Breast epithelium (tissue), 4 donors: ENCODE measurements at regions not wholly inside any gene's neighbourhood (a gene's known extent, or its start where the extent isn't known, plus 50 kb on each side); places are given as distances from the start of the nearest gene placed in this dataset.
A peak's percentile ranks its signal among the peaks of the same experiment; 100 is the strongest.

Experiments used
- DNase-seq, 2 donors: peaks; one replicate each; pipeline ENCODE4 v3.0.0-alpha.2; 2019; ENCODE audit warnings: low spot score in 2 of 2
- H3K27ac ChIP-seq, 2 donors: fragments of 200-600 bp; sonication (generic) in 1 of 2; one replicate each; pipeline ENCODE4 v1.5.1; 2016 to 2019; ENCODE audit warnings: mild to moderate bottlenecking in 1 of 2
- H3K27me3 ChIP-seq, 2 donors: fragments of 200-600 bp; sonication (generic) in 1 of 2; one replicate each; pipeline versions ENCODE4 v1.5.1 to v1.6.0; 2017 to 2019; ENCODE audit warnings: control low read depth in 1 of 2, mild to moderate bottlenecking in 1 of 2
- H3K36me3 ChIP-seq: fragments of 200-600 bp; one replicate; pipeline ENCODE4 v1.5.1; 2019
- H3K4me1 ChIP-seq, 2 donors: fragments of 200-600 bp; sonication (generic); one replicate each; pipeline ENCODE4 v1.5.1; 2016 to 2019; ENCODE audit warnings: control low read depth in 1 of 2
- H3K4me3 ChIP-seq, 3 donors: fragments of 200-600 bp; sonication (generic); 1 replicate in 2 of 3; 2 replicates in 1 of 3; pipeline ENCODE4 v1.5.1; 2016 to 2019; ENCODE audit warnings: mild to moderate bottlenecking in 3 of 3, moderate library complexity in 2 of 3
- H3K9me3 ChIP-seq, 2 donors: fragments of 200-600 bp; sonication (generic) in 1 of 2; one replicate each; pipeline ENCODE4 v1.5.1; 2016 to 2019; ENCODE audit warnings: control low read depth in 1 of 2
- CTCF ChIP-seq, 3 donors: fragments of 450-650 bp; IDR thresholded peaks; one replicate each; pipeline ENCODE4 v1.5.1; 2016 to 2017; ENCODE audit warnings: antibody characterized with exemption in 3 of 3, mild to moderate bottlenecking in 3 of 3, moderate library complexity in 3 of 3
- POLR2A ChIP-seq: fragments of 450-650 bp; IDR thresholded peaks from one replicate; pipeline ENCODE4 v1.6.1; 2016; ENCODE audit warnings: antibody characterized with exemption, mild to moderate bottlenecking, moderate library complexity
- POLR2AphosphoS5 ChIP-seq, 3 donors: sonication (generic); formaldehyde crosslinking; IDR thresholded peaks; one replicate each; pipeline ENCODE4 v1.6.1; 2017; ENCODE audit warnings: antibody characterized with exemption in 3 of 3
- intact Hi-C: fragments of 100-400 bp; cut with DNase I; formaldehyde crosslinking; loops from one replicate; pipeline ENCODE4 v1.15.1; 2023; ENCODE audit warnings: low total_unique reads

- Histone ChIP-seq H3K4me3 (no peak overlapping the region), H3K27me3 (peaks cover 0 to 39% of the 10 kb centered on the region in 2 donors), H3K36me3 (no peaks in the 10 kb centered on the region), H3K27ac (no peak overlapping the region), H3K4me1 (no peaks in the 10 kb centered on the region), H3K9me3 (peaks cover 0 to 4% of the 10 kb centered on the region in 2 donors)
- DNase-seq, result peak in 1 of 2 donors; percentile 41
- no peak for TF ChIP-seq CTCF (IDR thresholded peaks at IDR 0.05)
- TF ChIP-seq POLR2AphosphoS5 (IDR thresholded peaks at IDR 0.05), result no peak
- TF ChIP-seq POLR2A, result no peak
- intact Hi-C loops, result no loop called here
Observed at GRCh38 chr22:49258107-49259010, 569.3 kb downstream of the BRD1 start.

GRCh38 chr22:49257551-49257961, 570.1 kb downstream of the BRD1 start:
- Histone ChIP-seq H3K27me3 (peaks cover 0 to 45% of the 10 kb centered on the region in 2 donors), H3K4me3 (no peak overlapping the region), H3K4me1 (no peaks in the 10 kb centered on the region), H3K9me3 (peaks cover 0 to 4% of the 10 kb centered on the region in 2 donors), H3K27ac (no peak overlapping the region), H3K36me3 (no peaks in the 10 kb centered on the region)
- TF ChIP-seq POLR2A, result no peak
- TF ChIP-seq CTCF (IDR thresholded peaks at IDR 0.05), result no peak
- no peak for TF ChIP-seq POLR2AphosphoS5 (IDR thresholded peaks at IDR 0.05)
- intact Hi-C loops, result no loop called here
- peak in 1 of 2 donors; percentile 10 for DNase-seq

GRCh38 chr22:49255741-49256318, 571.8 kb downstream of the BRD1 start:
- peak in 1 of 2 donors; percentile 33 for DNase-seq
- Histone ChIP-seq H3K9me3 (peaks cover 0 to 4% of the 10 kb centered on the region in 2 donors), H3K36me3 (no peaks in the 10 kb centered on the region), H3K27me3 (peaks cover 0 to 48% of the 10 kb centered on the region in 2 donors), H3K27ac (no peak overlapping the region), H3K4me3 (no peak overlapping the region), H3K4me1 (no peaks in the 10 kb centered on the region)
- no peak for TF ChIP-seq CTCF (IDR thresholded peaks at IDR 0.05)
- TF ChIP-seq POLR2AphosphoS5 (IDR thresholded peaks at IDR 0.05), result no peak
- no peak for TF ChIP-seq POLR2A
- intact Hi-C loops, result no loop called here

- no peaks in the 10 kb centered on the region for H3K4me1 ChIP-seq
- no peak for TF ChIP-seq CTCF (IDR thresholded peaks at IDR 0.05)
- no peak for TF ChIP-seq POLR2A
- TF ChIP-seq POLR2AphosphoS5 (IDR thresholded peaks at IDR 0.05), result no peak
- no peak overlapping the region for H3K4me3 ChIP-seq
- peaks cover 0 to 42% of the 10 kb centered on the region in 2 donors for H3K27me3 ChIP-seq
- intact Hi-C loops, result no loop called here
- DNase-seq, result peak in 1 of 2 donors; percentile 25
- no peaks in the 10 kb centered on the region for H3K36me3 ChIP-seq
- no peak overlapping the region for H3K27ac ChIP-seq
- peaks cover 0 to 4% of the 10 kb centered on the region in 2 donors for H3K9me3 ChIP-seq
Observed at GRCh38 chr22:49255154-49255553, 572.5 kb downstream of the BRD1 start.

- Histone ChIP-seq H3K4me3 (no peak overlapping the region), H3K27me3 (peaks cover 0 to 42% of the 10 kb centered on the region in 2 donors), H3K36me3 (no peaks in the 10 kb centered on the region), H3K4me1 (no peaks in the 10 kb centered on the region), H3K27ac (no peak overlapping the region), H3K9me3 (peaks cover 0 to 4% of the 10 kb centered on the region in 2 donors)
- intact Hi-C loops, result no loop called here
- TF ChIP-seq CTCF (IDR thresholded peaks at IDR 0.05) (no peak), POLR2A (no peak)
- DNase-seq, result no peak
Observed at GRCh38 chr22:49253656-49254055, 574.0 kb downstream of the BRD1 start.
